SH-SY5Y (cell line): ENCODE measurements at regions not wholly inside any gene's neighbourhood (a gene's known extent, or its start where the extent isn't known, plus 50 kb on each side); places are given as distances from the start of the nearest gene placed in this dataset.

Source experiments
- GATA2 ChIP-seq: IDR thresholded peaks from 2 replicates; pipeline ENCODE4 v1.6.1; 2011; ENCODE audit warnings: mild to moderate bottlenecking, low read depth, low read length
- GATA3 ChIP-seq: IDR thresholded peaks from 2 replicates; pipeline ENCODE4 v1.6.1; 2011; ENCODE audit warnings: low read depth, mild to moderate bottlenecking, low read length, moderate library complexity

GRCh38 chr3:76723366-76723765 lies 316.5 kb upstream of the ROBO2 start:
- TF ChIP-seq GATA3: no peak
- TF ChIP-seq GATA2: no peak
